ENCODE measurements at regions not wholly inside any gene's neighbourhood (a gene's known extent, or its start where the extent isn't known, plus 50 kb on each side); places are given as distances from the start of the nearest gene placed in this dataset.
A peak's percentile ranks its signal among the peaks of the same experiment; 100 is the strongest.
"Not testable (repeated sequence)": the region's sequence is repeated elsewhere in the genome, so short reads cannot be mapped to it uniquely, and the experiment has no call there.

DNA sequence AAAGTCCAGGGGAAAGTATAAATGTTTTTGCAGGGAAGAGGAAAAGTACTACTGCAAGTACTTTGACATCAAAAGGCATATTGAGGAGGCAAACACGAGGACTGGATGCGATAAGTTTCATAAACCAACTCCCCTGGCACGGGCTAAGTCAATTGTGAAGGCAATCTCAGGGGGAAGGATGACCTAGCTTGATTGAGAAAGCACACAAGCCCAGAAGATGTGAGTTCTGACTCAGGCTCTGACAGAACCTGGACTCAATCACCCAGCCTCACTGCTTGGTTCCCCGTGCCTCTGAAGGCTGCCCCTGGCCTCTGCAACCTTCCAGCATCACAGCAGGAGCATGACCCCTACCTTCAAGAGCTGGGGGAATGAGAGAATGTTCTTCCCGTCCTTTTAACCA lies 93.2 kb upstream of the ZNF438 start:
- no peak for DNase-seq

DNA sequence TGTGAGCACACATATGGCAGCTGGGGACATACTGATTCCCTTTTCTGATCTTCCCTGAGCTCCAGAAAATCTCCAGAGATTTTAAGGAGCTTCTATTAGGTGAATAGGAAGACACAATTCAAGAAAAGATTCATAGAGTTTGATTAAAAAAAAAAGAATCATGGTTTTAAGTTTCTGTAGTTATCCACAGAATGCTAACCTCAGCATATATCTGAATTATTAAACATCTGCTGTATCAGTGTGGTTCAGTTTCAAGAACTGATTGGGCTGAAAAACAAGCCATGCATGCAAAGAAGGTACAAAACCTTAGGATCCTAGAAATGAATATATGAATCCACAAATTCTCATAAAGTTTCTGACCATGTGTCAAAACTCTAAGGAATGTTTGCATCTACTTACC lies 94.1 kb upstream of the ZNF438 start:
- no peak for DNase-seq

DNA sequence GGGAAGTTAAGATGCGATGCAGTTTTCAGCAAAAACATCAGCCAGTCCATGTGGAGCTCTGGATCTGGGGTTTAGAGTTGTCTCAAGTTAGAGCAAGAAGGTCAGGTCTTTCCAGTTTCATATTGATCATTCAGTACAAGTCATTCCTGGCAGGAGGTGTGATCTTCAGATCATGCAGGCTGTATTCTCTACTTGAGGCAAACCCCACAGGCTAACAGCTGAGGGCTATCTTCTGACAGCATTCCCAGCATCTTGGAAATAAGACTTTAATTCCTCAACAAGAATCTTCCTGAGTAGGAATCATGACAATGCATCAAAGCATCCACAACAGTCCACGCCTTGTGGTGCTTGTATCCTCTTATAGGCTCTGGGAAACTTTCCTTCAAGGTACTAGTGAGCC lies 94.9 kb upstream of the ZNF438 start:
- no peak for DNase-seq

DNA sequence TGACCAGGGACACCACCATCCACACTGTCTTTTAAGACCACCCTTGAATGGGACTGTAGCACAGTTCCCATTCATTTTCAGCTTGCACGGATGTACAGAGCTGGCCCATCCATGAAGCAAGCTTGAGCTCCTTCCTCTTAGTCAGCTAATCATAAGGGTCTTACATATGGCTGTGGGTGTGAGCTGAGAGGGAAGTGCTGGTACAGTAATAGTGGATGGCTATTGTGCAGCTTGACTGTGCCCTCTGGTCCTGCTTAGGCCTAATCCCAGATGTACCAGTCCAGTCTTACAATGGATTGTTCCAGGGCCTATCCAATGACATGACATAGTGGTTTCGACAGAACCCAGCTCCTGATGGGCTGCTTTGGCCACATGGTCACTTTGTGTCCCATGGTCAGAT lies 96.9 kb upstream of the ZNF438 start:
- no peak for DNase-seq

DNA sequence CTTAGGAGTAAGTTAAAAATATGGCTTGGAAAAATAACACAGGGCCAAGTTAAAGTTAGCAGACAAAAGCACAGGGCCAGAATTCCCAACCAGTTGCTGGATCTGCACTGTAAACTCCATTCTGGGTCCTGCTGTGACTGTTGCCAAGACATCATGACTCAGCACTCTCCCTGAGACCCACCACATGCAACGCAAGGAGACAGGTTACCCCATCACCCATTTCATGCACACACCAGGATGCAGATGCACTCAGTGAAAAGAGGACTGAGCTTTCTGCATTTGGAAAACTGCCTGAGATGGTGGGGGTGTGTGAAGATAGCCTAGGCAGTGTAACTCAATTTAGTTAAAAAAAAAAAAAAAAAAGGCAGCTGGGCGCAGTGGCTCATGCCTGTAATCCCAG lies 97.6 kb upstream of the ZNF438 start:
- DNase-seq: no peak

DNA sequence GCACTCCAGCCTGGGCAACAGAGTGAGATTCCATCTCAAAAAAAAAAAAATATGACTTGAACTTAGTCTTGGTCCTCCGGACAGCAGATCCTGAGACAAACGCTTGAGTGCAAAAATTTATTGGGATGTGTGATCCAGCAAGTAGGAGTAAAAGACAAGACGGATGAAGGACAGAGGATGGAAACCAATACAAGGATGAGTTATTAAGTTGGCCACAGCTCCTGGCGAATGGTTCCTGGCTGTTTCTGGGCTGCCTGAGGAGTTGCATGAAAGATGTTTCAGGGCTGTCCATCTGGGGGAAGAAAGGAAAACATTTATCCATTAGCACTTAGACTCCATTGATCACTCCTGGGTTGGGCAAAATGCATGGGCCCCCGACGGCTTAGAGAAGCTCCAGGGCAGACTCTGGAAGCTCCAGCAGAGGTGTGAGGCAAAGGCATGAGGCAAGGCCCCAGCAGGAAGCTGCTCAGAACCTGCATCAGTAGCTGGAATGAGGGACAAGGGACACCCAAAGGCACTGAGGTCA lies 98.3 kb upstream of the ZNF438 start:
- no peak for DNase-seq

DNA sequence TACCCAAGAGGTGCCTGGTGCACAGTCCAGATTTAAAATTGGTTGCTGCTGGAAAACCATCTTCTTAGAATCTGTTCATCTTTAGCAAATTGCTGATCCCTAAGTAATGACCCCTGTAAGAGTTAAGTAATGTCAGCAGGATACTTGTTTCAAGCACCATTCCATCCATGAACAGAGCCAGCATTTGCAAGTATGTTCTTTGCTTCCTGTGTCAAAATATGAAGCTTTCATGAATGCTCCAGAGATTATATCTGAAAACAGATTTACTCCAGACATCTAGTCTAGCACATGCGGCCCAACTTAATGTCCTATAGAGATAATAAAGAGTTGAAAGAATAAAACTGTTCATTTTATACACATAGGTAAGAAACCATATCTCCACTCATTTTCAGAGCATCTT lies 98.7 kb upstream of the ZNF438 start:
- DNase-seq: no peak

DNA sequence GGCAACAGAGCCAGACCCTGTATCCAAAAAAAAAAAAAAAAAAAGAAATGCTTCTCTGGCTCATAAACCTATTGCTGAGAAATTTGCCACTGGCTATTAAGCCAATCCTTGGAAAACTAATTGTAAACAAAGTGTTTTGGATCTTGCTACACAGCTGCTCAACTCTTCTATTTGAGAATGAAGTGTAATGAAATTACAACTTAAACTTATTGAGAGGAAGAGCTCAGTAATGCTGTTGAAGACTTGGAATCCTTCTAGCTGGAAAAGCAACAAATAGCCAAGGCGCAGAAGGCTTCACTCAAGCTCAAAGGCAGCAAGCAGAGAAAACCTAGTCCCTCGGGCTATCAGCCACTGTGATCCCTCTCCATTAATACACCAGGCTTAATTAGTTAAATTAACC lies 99.6 kb upstream of the ZNF438 start:
- no peak for DNase-seq

DNA sequence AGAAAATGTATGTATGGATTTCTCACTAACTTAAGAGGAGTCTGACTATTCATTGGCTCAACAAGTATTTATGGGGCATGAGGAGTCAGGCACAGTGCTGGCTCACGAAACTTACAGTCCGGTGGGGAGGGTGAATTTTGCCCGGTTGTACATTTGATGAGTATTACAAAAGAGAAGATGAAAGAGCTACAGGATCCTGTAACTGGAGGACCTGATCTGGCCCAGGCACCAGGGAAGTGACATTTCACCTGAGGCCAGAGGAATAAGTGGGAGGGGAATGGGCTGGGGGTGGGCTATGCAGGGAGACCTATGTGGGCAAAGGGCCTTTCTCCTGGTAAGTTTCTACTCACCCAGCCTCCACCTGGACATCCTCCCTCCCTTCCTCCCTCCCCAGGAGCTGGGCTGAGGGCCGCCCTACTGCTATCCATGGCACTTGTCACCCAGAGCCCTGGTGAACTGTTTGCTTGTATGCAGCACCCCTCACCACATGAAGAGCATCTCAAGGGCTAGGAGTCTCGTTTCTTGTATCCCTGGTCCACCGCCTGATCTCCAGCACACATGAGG lies 101.1 kb upstream of the ZNF438 start:
- no peak for DNase-seq

DNA sequence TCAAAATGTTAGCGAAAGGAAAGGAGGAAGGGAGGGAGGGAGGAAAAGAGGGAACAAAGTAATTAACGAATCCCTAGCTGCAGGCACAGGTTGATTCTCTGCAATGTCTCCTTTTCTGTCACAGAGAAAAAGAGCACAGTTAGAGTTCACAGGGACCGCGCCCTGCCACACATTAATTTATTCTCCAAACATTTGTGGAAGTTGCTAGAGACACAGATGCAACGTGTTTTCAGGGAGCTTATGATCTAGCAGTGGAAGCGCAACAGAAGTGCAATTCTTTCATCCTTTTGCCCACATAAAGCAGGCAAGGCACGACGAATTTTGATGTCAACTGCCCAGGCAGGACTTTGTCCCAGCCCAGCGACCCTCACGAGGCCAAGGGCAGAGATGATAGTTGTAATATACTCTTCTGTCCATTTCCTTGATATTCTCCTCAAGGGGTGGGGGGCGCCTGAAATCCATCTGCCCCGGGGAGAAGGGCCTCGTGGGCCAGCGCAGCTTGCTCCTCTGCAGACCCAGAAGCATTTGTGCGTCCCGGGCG lies 101.7 kb upstream of the ZNF438 start:
- DNase-seq: no peak

DNA sequence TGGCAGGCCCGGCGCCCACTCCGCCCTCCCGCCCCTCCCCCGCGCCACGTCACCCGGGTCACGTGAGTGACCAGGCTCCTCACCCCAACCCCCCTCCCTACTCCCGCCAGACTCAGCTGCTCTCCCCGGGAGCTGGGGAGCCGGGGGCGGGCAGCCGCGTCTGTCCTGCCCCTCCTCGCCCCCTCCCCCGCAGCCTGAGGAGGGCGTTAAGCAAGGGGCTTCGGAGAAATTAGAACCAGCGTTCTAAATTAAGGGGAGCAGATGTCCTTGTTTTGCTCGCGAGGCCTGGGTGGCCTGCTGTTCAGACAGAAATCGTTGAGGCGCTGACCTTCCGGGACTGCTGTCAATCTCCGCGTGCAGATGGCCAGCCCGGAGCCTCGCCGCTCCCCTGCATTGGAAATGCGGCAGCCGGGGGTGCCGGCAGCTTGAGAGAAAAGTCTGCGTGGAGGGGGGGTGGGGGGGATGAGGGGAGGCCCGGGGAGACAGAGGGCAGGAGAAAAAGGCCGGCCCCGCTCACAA lies 102.2 kb upstream of the ZNF438 start:
- peak; percentile 74 for DNase-seq

DNA sequence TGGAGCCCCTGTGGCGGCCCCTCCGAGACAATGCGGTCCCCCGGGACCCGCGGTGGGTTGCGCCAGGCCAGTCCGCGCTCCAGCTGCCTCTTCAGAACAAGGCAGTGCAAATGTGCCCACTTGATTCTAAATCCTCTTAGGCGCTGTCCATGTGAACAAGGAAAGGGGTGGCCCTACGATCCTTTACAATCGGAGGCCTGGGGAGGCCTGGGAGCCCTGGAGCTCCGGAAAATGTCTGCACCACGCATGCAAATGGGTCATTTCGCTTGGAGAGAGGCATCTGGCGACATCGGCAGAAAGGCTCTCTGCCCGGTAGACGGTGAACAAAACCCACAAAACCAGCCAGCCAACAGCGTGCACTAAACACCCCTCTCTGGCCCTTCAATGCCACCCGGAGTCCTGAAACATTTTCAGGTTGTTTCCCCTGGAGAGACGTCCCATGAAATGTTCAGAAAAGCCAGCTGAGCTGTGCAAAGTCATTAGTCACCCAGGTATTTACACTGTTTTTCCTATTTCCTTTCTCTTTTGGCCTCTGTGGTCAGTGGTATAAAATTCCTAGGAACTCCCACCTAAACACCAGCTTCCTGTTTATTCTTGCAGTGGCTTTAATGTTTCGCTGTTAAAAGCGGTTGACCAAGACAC lies 102.8 kb upstream of the ZNF438 start:
- DNase-seq: peak; percentile 60

DNA sequence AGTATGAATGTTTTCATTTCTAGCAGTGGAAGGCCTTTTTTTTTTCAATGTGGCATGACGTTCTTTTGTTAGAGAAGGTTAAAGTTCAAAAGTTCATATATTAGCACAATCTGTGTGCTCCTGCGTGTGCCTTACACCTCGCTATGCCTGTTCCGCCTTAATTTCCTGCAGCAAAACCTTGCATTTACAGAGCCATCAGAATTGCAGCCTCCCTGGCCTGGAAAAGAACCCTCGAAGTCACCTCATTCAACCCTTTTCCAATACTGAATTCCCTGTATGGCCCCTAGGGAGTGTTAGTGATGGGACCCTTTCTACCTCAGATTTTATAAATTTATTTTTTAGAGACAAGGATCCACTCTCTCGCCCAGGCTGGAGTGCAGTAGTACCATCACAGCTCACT lies 103.5 kb upstream of the ZNF438 start:
- no peak for DNase-seq

DNA sequence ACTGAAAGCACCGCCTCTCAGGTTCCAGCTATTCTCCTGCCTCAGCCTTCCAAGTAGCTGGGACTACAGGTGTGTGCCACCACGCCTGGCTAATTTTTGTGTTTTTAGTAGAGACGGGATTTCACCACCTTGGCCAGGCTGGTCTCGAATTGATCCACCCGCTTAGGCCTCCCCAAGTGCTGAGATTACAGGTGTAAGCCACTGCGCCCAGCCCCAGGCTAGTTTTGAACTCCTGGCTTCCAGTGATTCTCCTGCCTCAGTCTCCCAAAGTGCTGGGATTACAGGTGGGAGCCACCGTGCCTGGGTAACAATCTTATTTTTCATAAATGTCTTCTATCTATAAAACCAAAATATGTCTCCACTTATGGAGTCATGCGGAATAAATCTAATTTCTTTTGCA lies 104.1 kb upstream of the ZNF438 start:
- not testable (repeated sequence) for DNase-seq

DNA sequence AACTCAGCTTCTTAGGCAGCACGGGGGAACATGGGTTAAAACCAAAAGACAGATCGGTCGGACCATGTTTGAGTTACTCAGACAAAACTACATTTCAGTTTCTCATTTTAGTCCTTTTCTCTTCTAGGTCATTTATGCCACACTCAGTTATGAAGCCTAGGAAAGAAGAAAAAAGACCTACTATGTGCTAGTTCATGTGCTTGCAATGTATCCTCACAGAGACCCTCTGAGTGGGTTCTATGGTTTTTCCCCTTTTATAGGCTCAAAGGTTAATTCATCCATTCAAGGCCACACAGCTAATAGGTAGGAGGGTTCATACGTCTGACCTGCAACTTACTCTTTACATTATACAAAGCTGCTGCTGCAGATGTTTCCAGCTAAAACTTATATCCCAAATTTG lies 104.7 kb upstream of the ZNF438 start:
- DNase-seq: no peak

DNA sequence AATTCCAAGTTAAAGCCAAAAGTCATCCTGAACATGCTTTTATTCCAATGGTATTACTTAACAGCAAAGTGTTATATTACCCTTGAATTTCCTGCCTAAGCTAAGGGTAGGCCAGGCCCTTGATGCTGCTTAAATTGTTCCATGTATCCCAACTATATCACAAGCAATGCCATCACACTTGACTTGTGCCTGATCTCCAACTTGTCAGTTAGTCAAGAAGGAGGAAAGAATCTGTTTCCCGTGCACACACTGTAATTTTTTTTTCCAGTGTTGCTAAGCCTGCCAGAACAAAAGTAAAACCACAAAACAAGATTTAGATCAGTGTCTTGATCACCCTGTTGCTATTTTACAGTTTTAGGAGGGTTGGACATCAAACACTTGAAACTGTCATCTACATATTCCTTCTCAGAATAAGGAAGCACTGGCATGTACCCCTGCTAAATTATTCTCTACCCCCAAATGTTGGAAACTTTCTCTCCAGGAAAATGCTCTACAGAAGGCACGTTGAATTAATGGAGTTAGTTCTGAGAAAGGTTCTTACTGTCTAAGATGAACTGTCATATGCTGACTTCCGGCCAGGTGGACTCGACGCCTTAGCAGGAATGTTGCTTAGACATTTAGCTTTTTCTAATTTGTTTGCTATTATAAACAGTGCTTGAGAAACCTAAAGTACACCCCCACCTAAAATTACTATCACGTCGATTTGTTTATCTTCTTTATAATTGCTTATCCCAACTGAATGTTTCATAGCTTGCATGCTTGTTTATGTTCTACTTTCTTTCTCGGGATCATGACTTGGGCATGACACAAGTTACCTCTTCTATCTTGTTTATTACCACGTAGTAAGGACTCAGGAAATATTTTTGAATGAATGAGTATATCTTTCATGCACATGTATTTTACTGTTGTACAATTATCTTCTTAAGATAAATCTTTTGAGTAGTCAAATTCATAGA lies 105.5 kb upstream of the ZNF438 start:
- DNase-seq: no peak

DNA sequence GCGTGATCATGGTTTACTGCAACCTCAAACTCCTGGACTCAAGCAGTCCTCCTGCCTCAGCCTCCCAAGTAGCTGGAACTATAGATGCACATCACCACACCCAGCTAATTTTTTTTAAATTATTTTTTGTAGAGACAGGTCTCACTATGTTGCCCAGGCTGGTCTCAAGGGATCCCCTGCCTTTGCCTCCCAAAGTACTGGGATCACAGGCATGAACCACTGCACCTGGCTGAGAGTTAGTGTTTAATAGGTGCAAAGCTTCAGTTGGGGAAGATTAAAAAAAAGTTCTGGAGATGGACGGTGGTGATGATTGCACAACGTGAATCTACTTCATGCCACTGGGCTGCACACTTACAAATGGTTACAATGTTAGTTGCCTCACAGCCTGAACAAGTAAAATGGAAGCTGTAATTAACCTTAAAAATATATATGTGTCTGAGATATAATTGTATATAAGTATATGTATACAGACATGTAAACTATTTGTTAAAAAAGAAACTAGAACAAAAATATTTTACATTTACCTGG lies 106.4 kb upstream of the ZNF438 start:
- DNase-seq: no peak

DNA sequence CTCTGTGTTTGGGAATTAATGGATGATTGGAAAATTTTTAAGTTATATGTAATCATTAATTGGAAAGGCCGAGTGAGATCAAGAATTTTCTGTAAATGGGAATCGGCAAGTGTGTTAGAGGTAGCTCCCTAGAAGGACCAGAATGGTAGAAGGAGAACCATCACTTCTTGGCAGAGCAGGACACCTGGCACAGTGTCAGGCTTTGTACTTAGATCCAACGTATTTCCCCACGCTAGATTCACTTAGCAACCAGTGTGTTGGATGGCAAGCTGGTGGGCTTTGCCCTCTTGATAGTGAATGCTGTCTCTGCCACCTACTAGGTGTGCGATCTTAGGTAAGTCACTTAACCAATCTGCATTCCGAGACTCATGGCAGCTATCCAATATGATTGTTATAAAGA lies 107.8 kb upstream of the ZNF438 start:
- DNase-seq: no peak

DNA sequence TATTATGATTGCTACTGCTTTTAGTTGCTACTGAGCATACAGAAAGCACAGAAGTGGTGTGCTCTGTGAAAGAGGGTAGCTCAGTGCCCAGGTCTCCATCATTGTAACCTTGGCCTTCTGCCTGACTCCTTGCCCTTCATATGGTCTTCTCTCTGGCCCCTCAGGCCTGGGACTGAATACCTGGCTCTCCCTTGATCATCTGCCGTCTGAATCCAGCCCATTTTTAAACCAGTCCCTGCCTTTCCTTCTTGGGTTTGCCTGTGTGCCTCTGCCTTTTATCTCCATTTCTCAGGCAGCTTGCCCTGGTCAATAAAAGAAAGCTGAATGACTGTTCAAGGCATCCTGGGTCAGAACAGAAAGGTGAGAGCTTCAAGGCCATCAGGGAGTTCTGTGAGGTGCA lies 109.1 kb upstream of the ZNF438 start:
- DNase-seq: no peak

DNA sequence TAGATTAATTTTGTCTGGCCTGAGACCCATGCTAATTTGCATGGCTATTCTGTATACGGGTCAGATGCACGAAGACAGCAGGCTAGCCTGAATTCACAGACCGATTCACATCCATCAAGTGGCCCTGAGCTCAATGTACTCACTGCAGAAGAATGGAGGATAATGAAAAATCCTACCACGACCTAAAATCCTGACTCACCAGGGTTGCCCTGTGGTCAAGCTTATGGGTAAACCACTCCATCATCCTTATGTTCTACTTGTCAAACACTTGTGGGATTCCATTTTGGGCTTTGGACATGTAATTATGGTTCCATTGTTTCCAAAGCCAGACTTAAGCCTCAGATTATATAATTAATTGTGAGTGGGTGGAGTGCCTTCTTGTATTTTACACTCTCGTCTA lies 110.4 kb upstream of the ZNF438 start:
- DNase-seq: no peak

DNA sequence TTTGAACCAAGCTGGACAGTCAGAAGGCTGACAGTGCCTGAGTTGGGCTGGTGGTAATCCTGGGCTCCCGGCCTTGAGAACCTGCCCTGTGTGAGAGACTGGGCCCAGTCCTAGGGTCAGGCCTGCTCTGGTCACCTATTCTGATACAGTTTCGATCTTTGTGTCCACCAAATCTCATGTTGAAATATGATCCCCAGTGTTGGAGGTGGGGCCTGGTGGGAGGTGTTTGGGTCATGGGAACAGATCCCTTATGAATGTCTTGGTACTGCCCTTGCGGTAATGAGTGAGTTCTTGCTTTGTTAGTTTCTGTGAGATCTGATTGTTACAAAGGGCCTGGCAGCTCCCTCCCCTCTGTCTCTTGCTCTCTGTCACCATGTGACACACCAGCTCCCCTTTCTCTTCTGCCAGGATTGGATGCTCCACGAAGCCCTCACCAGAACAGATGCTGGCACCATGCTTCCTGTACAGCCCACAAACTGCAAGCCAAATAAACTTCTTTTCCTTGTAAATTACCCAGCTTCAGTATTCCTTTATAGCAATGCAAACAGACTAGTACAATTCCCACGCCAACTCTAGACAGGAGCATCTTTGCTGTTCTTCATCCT lies 111.8 kb upstream of the ZNF438 start:
- no peak for DNase-seq

DNA sequence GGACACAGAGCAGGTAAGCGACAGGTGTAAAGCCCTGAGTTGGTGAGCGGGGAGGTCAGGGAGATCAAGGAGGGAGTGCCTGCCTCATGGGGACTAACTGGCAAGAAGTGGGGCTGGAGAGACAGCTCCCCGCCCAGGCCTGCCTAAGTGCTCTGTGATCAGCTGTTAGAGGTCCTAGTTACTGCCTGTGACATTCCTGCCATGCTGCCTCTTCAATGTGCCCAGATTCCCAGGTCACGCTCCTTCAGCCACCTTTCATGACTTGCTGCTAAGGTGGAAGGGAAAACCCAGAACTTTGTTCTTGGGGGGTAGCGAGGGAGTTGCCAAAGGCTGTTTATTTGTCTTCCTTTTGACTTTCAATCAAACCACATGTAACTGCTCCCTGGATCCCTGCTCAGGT lies 114.3 kb upstream of the ZNF438 start:
- DNase-seq: no peak

All from NCI-H774 (cell line).